Endometrial microvascular endothelial cells (primary cell): ENCODE measurements at regions not wholly inside any gene's neighbourhood (a gene's known extent, or its start where the extent isn't known, plus 50 kb on each side); places are given as distances from the start of the nearest gene placed in this dataset.
"Not testable (repeated sequence)": the region's sequence is repeated elsewhere in the genome, so short reads cannot be mapped to it uniquely, and the experiment has no call there.

Experiments used
- in situ Hi-C: cut with HindIII; loops from 2 replicates; pipeline ENCODE4 v1.10.0; 2017; ENCODE audit warnings: low sequenced_read_pairs, low pct_unique_long_range_greater_than_20kb; ENCODE audit errors: inconsistent ontology term

GRCh38 chr1:83386946-83387345 is 612.0 kb downstream of the TTLL7 start:
- in situ Hi-C loops = not testable (repeated sequence)

GRCh38 chr1:83383107-83383506 is 615.8 kb downstream of the TTLL7 start:
- in situ Hi-C loops = not testable (repeated sequence)

- in situ Hi-C loops = not testable (repeated sequence)
These were observed 625.9 kb downstream of the TTLL7 start for GRCh38 chr1:83373018-83373417.

- in situ Hi-C loops = not testable (repeated sequence)
These were observed 629.1 kb downstream of the TTLL7 start for GRCh38 chr1:83369853-83370252.

GRCh38 chr1:83365320-83365719 is 633.6 kb downstream of the TTLL7 start:
- in situ Hi-C loops = not testable (repeated sequence)

GRCh38 chr1:83345375-83345774 is 653.6 kb downstream of the TTLL7 start:
- in situ Hi-C loops = not testable (repeated sequence)

GRCh38 chr1:83343767-83344166 is 655.2 kb downstream of the TTLL7 start:
- in situ Hi-C loops = not testable (repeated sequence)

GRCh38 chr1:83342995-83343394 is 655.9 kb downstream of the TTLL7 start:
- in situ Hi-C loops = not testable (repeated sequence)

- in situ Hi-C loops = not testable (repeated sequence)
These were observed 666.6 kb downstream of the TTLL7 start for GRCh38 chr1:83332308-83332707.

GRCh38 chr1:83318366-83318765 is 680.6 kb downstream of the TTLL7 start:
- in situ Hi-C loops = no loop called here

- in situ Hi-C loops = not testable (repeated sequence)
These were observed 683.5 kb downstream of the TTLL7 start for GRCh38 chr1:83315446-83315845.

GRCh38 chr1:83310161-83310560 is 688.8 kb downstream of the TTLL7 start:
- in situ Hi-C loops = not testable (repeated sequence)

- in situ Hi-C loops = not testable (repeated sequence)
These were observed 689.9 kb downstream of the TTLL7 start for GRCh38 chr1:83309035-83309434.

GRCh38 chr1:83306811-83307210 is 692.1 kb downstream of the TTLL7 start:
- in situ Hi-C loops = not testable (repeated sequence)

- in situ Hi-C loops = not testable (repeated sequence)
These were observed 703.3 kb downstream of the TTLL7 start for GRCh38 chr1:83295594-83295993.

GRCh38 chr1:83287391-83287790 is 711.5 kb downstream of the TTLL7 start:
- in situ Hi-C loops = not testable (repeated sequence)

GRCh38 chr1:83274656-83275055 is 724.3 kb downstream of the TTLL7 start:
- in situ Hi-C loops = not testable (repeated sequence)

- in situ Hi-C loops = not testable (repeated sequence)
These were observed 726.4 kb downstream of the TTLL7 start for GRCh38 chr1:83272484-83272883.

GRCh38 chr1:83271834-83272233 is 727.1 kb downstream of the TTLL7 start:
- in situ Hi-C loops = not testable (repeated sequence)

- in situ Hi-C loops = not testable (repeated sequence)
These were observed 728.1 kb downstream of the TTLL7 start for GRCh38 chr1:83270801-83271200.

- in situ Hi-C loops = not testable (repeated sequence)
These were observed 735.1 kb downstream of the TTLL7 start for GRCh38 chr1:83263808-83264207.
